ENCODE measurements at regions not wholly inside any gene's neighbourhood (a gene's known extent, or its start where the extent isn't known, plus 50 kb on each side); places are given as distances from the start of the nearest gene placed in this dataset.

GRCh38 chr1:29894311-29894710 lies 658.0 kb downstream of the PTPRU start:
- DNase-seq: no peak

GRCh38 chr1:29893806-29894205 lies 657.5 kb downstream of the PTPRU start:
- no peak for DNase-seq

- no peak for DNase-seq
Observed at GRCh38 chr1:29893046-29893723, 656.9 kb downstream of the PTPRU start.

GRCh38 chr1:29892247-29892646 lies 655.9 kb downstream of the PTPRU start:
- no peak for DNase-seq

- no peak for DNase-seq
Observed at GRCh38 chr1:29890201-29890959, 654.1 kb downstream of the PTPRU start.

- DNase-seq: no peak
Observed at GRCh38 chr1:29889776-29890175, 653.5 kb downstream of the PTPRU start.

GRCh38 chr1:29884740-29885139 lies 648.4 kb downstream of the PTPRU start:
- no peak for DNase-seq

- DNase-seq: no peak
Observed at GRCh38 chr1:29883986-29884385, 647.7 kb downstream of the PTPRU start.

- no peak for DNase-seq
Observed at GRCh38 chr1:29883411-29883832, 647.1 kb downstream of the PTPRU start.

- DNase-seq: no peak
Observed at GRCh38 chr1:29880556-29880955, 644.2 kb downstream of the PTPRU start.

GRCh38 chr1:29879217-29879616 lies 642.9 kb downstream of the PTPRU start:
- no peak for DNase-seq

- DNase-seq: no peak
Observed at GRCh38 chr1:29878501-29878900, 642.2 kb downstream of the PTPRU start.

- DNase-seq: no peak
Observed at GRCh38 chr1:29876902-29877301, 640.6 kb downstream of the PTPRU start.

GRCh38 chr1:29876441-29876840 lies 640.1 kb downstream of the PTPRU start:
- DNase-seq: no peak

- DNase-seq: no peak
Observed at GRCh38 chr1:29875557-29876028, 639.3 kb downstream of the PTPRU start.

- DNase-seq: no peak
Observed at GRCh38 chr1:29870621-29871020, 634.3 kb downstream of the PTPRU start.

GRCh38 chr1:29869802-29870201 lies 633.5 kb downstream of the PTPRU start:
- DNase-seq: no peak

- no peak for DNase-seq
Observed at GRCh38 chr1:29868944-29869343, 632.6 kb downstream of the PTPRU start.

GRCh38 chr1:29868096-29868495 lies 631.8 kb downstream of the PTPRU start:
- DNase-seq: no peak

GRCh38 chr1:29865051-29865450 lies 628.7 kb downstream of the PTPRU start:
- no peak for DNase-seq

- no peak for DNase-seq
Observed at GRCh38 chr1:29864431-29865022, 628.2 kb downstream of the PTPRU start.

- DNase-seq: no peak
Observed at GRCh38 chr1:29861922-29862321, 625.6 kb downstream of the PTPRU start.

- no peak for DNase-seq
Observed at GRCh38 chr1:29861446-29861845, 625.1 kb downstream of the PTPRU start.

All from skin of body (tissue), 1 donor.